SH-SY5Y (cell line): ENCODE measurements at regions not wholly inside any gene's neighbourhood (a gene's known extent, or its start where the extent isn't known, plus 50 kb on each side); places are given as distances from the start of the nearest gene placed in this dataset.

Experiments
- GATA2 ChIP-seq: IDR thresholded peaks from 2 replicates; pipeline ENCODE4 v1.6.1; 2011; ENCODE audit warnings: mild to moderate bottlenecking, low read depth, low read length
- GATA3 ChIP-seq: IDR thresholded peaks from 2 replicates; pipeline ENCODE4 v1.6.1; 2011; ENCODE audit warnings: low read depth, mild to moderate bottlenecking, low read length, moderate library complexity

GRCh38 chr10:36681751-36682632 is 443.4 kb upstream of the ANKRD30A start:
- TF ChIP-seq GATA2 (no peak), GATA3 (no peak)
